GM12878 (cell line): ENCODE measurements at regions not wholly inside any gene's neighbourhood (a gene's known extent, or its start where the extent isn't known, plus 50 kb on each side); places are given as distances from the start of the nearest gene placed in this dataset.

Experiments used
- ATAC-seq: fragments of 200-7000 bp; cut with Tn5 transposase; 3 replicates; pipeline ENCODE4 v1.9.1; 2020; ENCODE audit warnings: mild to moderate bottlenecking, moderate library complexity
- BruUV-seq: library from RNA; stranded (reverse); fragments of 400-500 nt; replicated peaks from 2 replicates; lab custom pipeline; 2021; lab: Mats Ljungman, UMichigan
- CTCF ChIA-PET: fragments of 300-600 bp; sonication (Branson Sonifier 250); formaldehyde crosslinking; extraction: SDS; loops from one replicate; lab custom pipeline; 2021; ENCODE audit warnings: inconsistent platforms; lab: Yijun Ruan, JAX
- POLR2A ChIA-PET: fragments of 350-600 bp; formaldehyde crosslinking; extraction: SDS; loops from one replicate; lab custom pipeline; 2021; ENCODE audit warnings: inconsistent platforms; lab: Charles Lee
- RAD21 ChIA-PET: fragments of 300-600 bp; sonication (Branson Sonifier 250); formaldehyde crosslinking; loops from one replicate; lab custom pipeline; 2023; ENCODE audit warnings: antibody characterized with exemption; ENCODE audit not compliant: unreplicated experiment; lab: Charles Lee
- SMC1A ChIA-PET: fragments of 300-600 bp; sonication (Branson Sonifier 250); formaldehyde crosslinking; loops from one replicate; lab custom pipeline; 2023; ENCODE audit not compliant: unreplicated experiment, uncharacterized antibody; lab: Charles Lee
- DNase-seq: peaks from one replicate; pipeline ENCODE4 v3.0.0-alpha.2; 2011; ENCODE audit warnings: low read depth, low spot score
- FAIRE-seq: peaks from 3 replicates; lab custom pipeline; 2011; peaks lifted over from hg19 to GRCh38; lab: Jason Lieb, UNC
- H2AFZ ChIP-seq: 2 replicates; pipeline ENCODE4 v1.6.0; 2011; ENCODE audit warnings: low read depth, low read length, control low read depth; ENCODE audit not compliant: control insufficient read depth
- H3K27ac ChIP-seq: 2 replicates; pipeline ENCODE4 v1.5.1; 2011; ENCODE audit warnings: control low read depth; ENCODE audit not compliant: control insufficient read depth, insufficient read depth
- H3K27me3 ChIP-seq, 2 experiments: replicated peaks in 1 of 2; 2 replicates each; pipeline versions ENCODE4 v1.6.0 to v1.6.1; 2011; ENCODE audit warnings: low read length in 1 of 2; ENCODE audit not compliant: control insufficient read depth in 2 of 2, insufficient read depth in 2 of 2
- H3K36me3 ChIP-seq, 2 experiments: 2 replicates each; pipeline ENCODE4 v1.5.1; 2011; ENCODE audit warnings: low read length in 1 of 2; ENCODE audit not compliant: control insufficient read depth in 2 of 2, insufficient read depth in 2 of 2
- H3K4me1 ChIP-seq: 2 replicates; pipeline ENCODE4 v1.6.1; 2011; ENCODE audit warnings: mild to moderate bottlenecking, low read length, moderate library complexity, mixed read lengths; ENCODE audit not compliant: control insufficient read depth, insufficient read depth
- H3K4me2 ChIP-seq: 2 replicates; pipeline ENCODE4 v1.6.0; 2011; ENCODE audit warnings: control low read depth; ENCODE audit not compliant: control insufficient read depth, insufficient read depth
- H3K4me3 ChIP-seq: fragments of 200-600 bp; sonication (generic); 2 replicates; pipeline ENCODE4 v1.5.1; 2016
- H3K79me2 ChIP-seq: 2 replicates; pipeline ENCODE4 v1.6.0; 2011; ENCODE audit warnings: low read length; ENCODE audit not compliant: control insufficient read depth, insufficient read depth
- H3K9ac ChIP-seq: 2 replicates; pipeline ENCODE4 v1.8.0; 2011; ENCODE audit warnings: low read length, control low read depth, mixed read lengths; ENCODE audit not compliant: control insufficient read depth, insufficient read depth
- H3K9me3 ChIP-seq: replicated peaks from 3 replicates; pipeline ENCODE4 v1.5.1; 2011; ENCODE audit warnings: mild to moderate bottlenecking, low read length; ENCODE audit not compliant: control insufficient read depth, insufficient read depth
- H4K20me1 ChIP-seq: 2 replicates; pipeline ENCODE4 v1.6.0; 2011; ENCODE audit not compliant: control insufficient read depth, insufficient read depth
- ETV6 ChIP-seq, 2 experiments: fragments of 450-650 bp in 1 of 2; IDR thresholded peaks in 1 of 2; conservative IDR thresholded peaks in 1 of 2; 2 replicates each; pipeline ENCODE4 v1.6.1; 2014; ENCODE audit warnings: antibody characterized with exemption in 1 of 2, borderline replicate concordance in 1 of 2, low read depth in 1 of 2, mild to moderate bottlenecking in 1 of 2, moderate library complexity in 1 of 2
- HDGF ChIP-seq: fragments of 450-650 bp; IDR thresholded peaks from 2 replicates; pipeline ENCODE4 v1.6.1; 2016; ENCODE audit warnings: antibody characterized with exemption
- HSF1 ChIP-seq: fragments of 150-350 bp; IDR thresholded peaks from 2 replicates; pipeline ENCODE4 v1.6.1; 2014; ENCODE audit warnings: mild to moderate bottlenecking, low read depth, low read length
- MAX ChIP-seq: IDR thresholded peaks from 2 replicates; pipeline ENCODE4 v1.6.1; 2012; ENCODE audit warnings: low read depth, low read length, improper control_type of control experiment
- MYC ChIP-seq: IDR thresholded peaks from 2 replicates; pipeline ENCODE4 v1.6.1; 2011; ENCODE audit warnings: mild to moderate bottlenecking, low read length, moderate library complexity, inconsistent platforms; ENCODE audit not compliant: insufficient read depth, insufficient replicate concordance, insufficient read length, severe bottlenecking
- PML ChIP-seq: IDR thresholded peaks from 2 replicates; pipeline ENCODE4 v1.6.1; 2012; ENCODE audit warnings: low read length, inconsistent platforms
- SUZ12 ChIP-seq: fragments of 200-600 bp; sonication (generic); IDR thresholded peaks from one replicate; pipeline ENCODE4 v1.6.1; 2018; ENCODE audit warnings: antibody characterized with exemption, mild to moderate bottlenecking; ENCODE audit not compliant: unreplicated experiment
- TCF12 ChIP-seq: IDR thresholded peaks from 2 replicates; pipeline ENCODE4 v1.6.1; 2011; ENCODE audit warnings: low read depth, mild to moderate bottlenecking, low read length
- ZBTB4 ChIP-seq: fragments of 450-650 bp; formaldehyde crosslinking; IDR thresholded peaks from 2 replicates; pipeline ENCODE4 v1.4.0; 2022; ENCODE audit warnings: mild to moderate bottlenecking, moderate library complexity
- ZNF384 ChIP-seq: IDR thresholded peaks from 2 replicates; pipeline ENCODE4 v1.6.1; 2012; ENCODE audit warnings: low read depth, mild to moderate bottlenecking, low read length, improper control_type of control experiment, borderline replicate concordance
- ZNF687 ChIP-seq: fragments of 450-650 bp; IDR thresholded peaks from 2 replicates; pipeline ENCODE4 v1.6.1; 2017; ENCODE audit warnings: mild to moderate bottlenecking, moderate library complexity
- WGBS: methylation state at CpG from one replicate; pipeline ENCODE4 v1.1.6; 2016; ENCODE audit warnings: low lambda C conversion rate; ENCODE audit not compliant: insufficient replicate concordance, insufficient coverage; ENCODE audit errors: missing lambda C conversion rate; 5-methylcytosine and 5-hydroxymethylcytosine counted together
- in situ Hi-C: fragments of 300-500 bp; cut with MboI; formaldehyde crosslinking; loops from 9 replicates; pipeline ENCODE4 v1.14.3; 2018; ENCODE audit warnings: mixed read lengths
- intact Hi-C: fragments of 100-400 bp; cut with micrococcal nuclease; formaldehyde crosslinking; loops from one replicate; pipeline ENCODE4 v1.14.2; 2022; ENCODE audit not compliant: unreplicated experiment

GRCh38 chr4:185955151-185955770 lies 113.7 kb upstream of the TLR3 start:
- H4K20me1 ChIP-seq: no peaks in the 10 kb centered on the region
- no peak overlapping the region for H3K4me3 ChIP-seq
- no peak for ATAC-seq
- WGBS: 40% methylated on average over 7 of the region's 7 CpGs
- no peaks in the 10 kb centered on the region for H3K36me3 ChIP-seq
- no peak overlapping the region for H3K27ac ChIP-seq
- no peak for FAIRE-seq
- CTCF ChIA-PET: no interaction called here
- H3K9me3 ChIP-seq: no peaks in the 10 kb centered on the region
- no peaks in the 10 kb centered on the region for H3K79me2 ChIP-seq
- no peak for DNase-seq
- H3K27me3 ChIP-seq: no peaks in the 10 kb centered on the region; a peak in 3 of 4 replicates
- intact Hi-C loops (no loop called here), in situ Hi-C loops (no loop called here)
- H3K4me1 ChIP-seq: no peaks in the 10 kb centered on the region
- RAD21 ChIA-PET: no interaction called here
- H2AFZ ChIP-seq: no peak overlapping the region
- no peak overlapping the region for H3K9ac ChIP-seq
- H3K4me2 ChIP-seq: no peak overlapping the region
- no TSS peak for BruUV-seq
- SMC1A ChIA-PET: no interaction called here
- POLR2A ChIA-PET: no interaction called here
- TF ChIP-seq MYC (no peak), ETV6 (conservative IDR thresholded peaks at IDR 0.05 in 1 of 2, IDR thresholded peaks at IDR 0.05 in 1 of 2; ENCODE audit: borderline replicate concordance in 1 of 2, low read depth in 1 of 2) (no peak), SUZ12 (no peak), ZNF384 (no peak), ZBTB4 (no peak), HSF1 (no peak), MAX (no peak), TCF12 (no peak), ZNF687 (no peak), HDGF (no peak), PML (no peak)
